GM12878 (cell line): ENCODE measurements at regions not wholly inside any gene's neighbourhood (a gene's known extent, or its start where the extent isn't known, plus 50 kb on each side); places are given as distances from the start of the nearest gene placed in this dataset.

Experiments
- ATAC-seq: fragments of 200-7000 bp; cut with Tn5 transposase; 3 replicates; pipeline ENCODE4 v1.9.1; 2020; ENCODE audit warnings: mild to moderate bottlenecking, moderate library complexity
- BruUV-seq: library from RNA; stranded (reverse); fragments of 400-500 nt; replicated peaks from 2 replicates; lab custom pipeline; 2021; lab: Mats Ljungman, UMichigan
- CTCF ChIA-PET: fragments of 300-600 bp; sonication (Branson Sonifier 250); formaldehyde crosslinking; extraction: SDS; loops from one replicate; lab custom pipeline; 2021; ENCODE audit warnings: inconsistent platforms; lab: Yijun Ruan, JAX
- POLR2A ChIA-PET: fragments of 350-600 bp; formaldehyde crosslinking; extraction: SDS; loops from one replicate; lab custom pipeline; 2021; ENCODE audit warnings: inconsistent platforms; lab: Charles Lee
- RAD21 ChIA-PET: fragments of 300-600 bp; sonication (Branson Sonifier 250); formaldehyde crosslinking; loops from one replicate; lab custom pipeline; 2023; ENCODE audit warnings: antibody characterized with exemption; ENCODE audit not compliant: unreplicated experiment; lab: Charles Lee
- SMC1A ChIA-PET: fragments of 300-600 bp; sonication (Branson Sonifier 250); formaldehyde crosslinking; loops from one replicate; lab custom pipeline; 2023; ENCODE audit not compliant: unreplicated experiment, uncharacterized antibody; lab: Charles Lee
- DNase-seq: peaks from one replicate; pipeline ENCODE4 v3.0.0-alpha.2; 2011; ENCODE audit warnings: low read depth, low spot score
- FAIRE-seq: peaks from 3 replicates; lab custom pipeline; 2011; peaks lifted over from hg19 to GRCh38; lab: Jason Lieb, UNC
- H2AFZ ChIP-seq: 2 replicates; pipeline ENCODE4 v1.6.0; 2011; ENCODE audit warnings: low read depth, low read length, control low read depth; ENCODE audit not compliant: control insufficient read depth
- H3K27ac ChIP-seq: 2 replicates; pipeline ENCODE4 v1.5.1; 2011; ENCODE audit warnings: control low read depth; ENCODE audit not compliant: control insufficient read depth, insufficient read depth
- H3K27me3 ChIP-seq, 2 experiments: replicated peaks in 1 of 2; 2 replicates each; pipeline versions ENCODE4 v1.6.0 to v1.6.1; 2011; ENCODE audit warnings: low read length in 1 of 2; ENCODE audit not compliant: control insufficient read depth in 2 of 2, insufficient read depth in 2 of 2
- H3K36me3 ChIP-seq, 2 experiments: 2 replicates each; pipeline ENCODE4 v1.5.1; 2011; ENCODE audit warnings: low read length in 1 of 2; ENCODE audit not compliant: control insufficient read depth in 2 of 2, insufficient read depth in 2 of 2
- H3K4me1 ChIP-seq: 2 replicates; pipeline ENCODE4 v1.6.1; 2011; ENCODE audit warnings: mild to moderate bottlenecking, low read length, moderate library complexity, mixed read lengths; ENCODE audit not compliant: control insufficient read depth, insufficient read depth
- H3K4me2 ChIP-seq: 2 replicates; pipeline ENCODE4 v1.6.0; 2011; ENCODE audit warnings: control low read depth; ENCODE audit not compliant: control insufficient read depth, insufficient read depth
- H3K4me3 ChIP-seq: fragments of 200-600 bp; sonication (generic); 2 replicates; pipeline ENCODE4 v1.5.1; 2016
- H3K79me2 ChIP-seq: 2 replicates; pipeline ENCODE4 v1.6.0; 2011; ENCODE audit warnings: low read length; ENCODE audit not compliant: control insufficient read depth, insufficient read depth
- H3K9ac ChIP-seq: 2 replicates; pipeline ENCODE4 v1.8.0; 2011; ENCODE audit warnings: low read length, control low read depth, mixed read lengths; ENCODE audit not compliant: control insufficient read depth, insufficient read depth
- H3K9me3 ChIP-seq: replicated peaks from 3 replicates; pipeline ENCODE4 v1.5.1; 2011; ENCODE audit warnings: mild to moderate bottlenecking, low read length; ENCODE audit not compliant: control insufficient read depth, insufficient read depth
- H4K20me1 ChIP-seq: 2 replicates; pipeline ENCODE4 v1.6.0; 2011; ENCODE audit not compliant: control insufficient read depth, insufficient read depth
- MTA2 ChIP-seq: fragments of 450-650 bp; IDR thresholded peaks from 2 replicates; pipeline ENCODE4 v1.6.1; 2016; ENCODE audit warnings: low read depth, mild to moderate bottlenecking, moderate library complexity
- WGBS: methylation state at CpG from one replicate; pipeline ENCODE4 v1.1.6; 2016; ENCODE audit warnings: low lambda C conversion rate; ENCODE audit not compliant: insufficient replicate concordance, insufficient coverage; ENCODE audit errors: missing lambda C conversion rate; 5-methylcytosine and 5-hydroxymethylcytosine counted together
- in situ Hi-C: fragments of 300-500 bp; cut with MboI; formaldehyde crosslinking; loops from 9 replicates; pipeline ENCODE4 v1.14.3; 2018; ENCODE audit warnings: mixed read lengths
- intact Hi-C: fragments of 100-400 bp; cut with micrococcal nuclease; formaldehyde crosslinking; loops from one replicate; pipeline ENCODE4 v1.14.2; 2022; ENCODE audit not compliant: unreplicated experiment
- TF ChIP-seq, protein P1 (sequence below): fragments of 450-650 bp; IDR thresholded peaks from 2 replicates; pipeline ENCODE4 v1.6.1; 2016; ENCODE audit warnings: mild to moderate bottlenecking, moderate library complexity, borderline replicate concordance

DNA sequence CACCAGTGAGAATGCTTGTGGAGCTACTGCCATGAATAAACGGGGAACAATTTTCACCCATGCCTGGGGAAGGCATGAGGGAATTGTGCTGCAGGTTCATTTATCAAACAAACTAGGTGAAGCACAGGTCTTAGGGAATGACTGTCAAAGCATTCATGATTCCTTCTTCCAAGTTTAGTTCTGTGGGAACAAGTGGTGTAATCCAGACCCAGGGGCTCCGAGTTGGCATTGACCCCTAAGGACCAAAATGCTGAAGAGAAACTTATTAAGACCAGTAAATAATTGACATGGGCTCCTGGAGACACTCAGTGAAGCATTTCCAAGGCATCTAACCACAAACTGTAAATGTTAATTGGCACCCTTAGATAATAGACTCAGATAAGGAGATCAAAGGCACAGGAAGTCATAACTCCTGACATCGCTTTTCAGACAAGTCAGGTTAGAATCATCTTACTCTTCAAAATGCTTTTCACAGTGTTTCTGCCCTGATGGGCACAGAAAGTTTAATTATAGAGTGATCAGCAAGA lies 96.9 kb downstream of the SPP2 start:
- no peaks in the 10 kb centered on the region for H4K20me1 ChIP-seq
- no peaks in the 10 kb centered on the region for H3K79me2 ChIP-seq
- H3K4me3 ChIP-seq, result no peak overlapping the region
- H3K4me2 ChIP-seq, result no peak overlapping the region
- H3K27ac ChIP-seq, result no peak overlapping the region
- H2AFZ ChIP-seq, result no peak overlapping the region
- no peak for DNase-seq
- BruUV-seq, result no TSS peak
- H3K9ac ChIP-seq, result no peak overlapping the region
- ChIA-PET RAD21 (interaction anchor here (1.0 kb wide), 1 partner anchor 12 kb away, joined by 3 read pairs; no protein-coding TSS in a partner anchor), SMC1A (no interaction called here), POLR2A (interaction anchor here (0.5 kb wide), 1 partner anchor 10 kb away, joined by 5 read pairs; no protein-coding TSS in a partner anchor), CTCF (no interaction called here)
- 18% methylated on average over 3 of the region's 3 CpGs for WGBS
- no peak for FAIRE-seq
- no peaks in the 10 kb centered on the region for H3K27me3 ChIP-seq
- no peaks in the 10 kb centered on the region for H3K36me3 ChIP-seq
- intact Hi-C loops, result no loop called here
- no peaks in the 10 kb centered on the region for H3K4me1 ChIP-seq
- no peak for ATAC-seq
- peak; percentile 39; the same call in 1 of the 2 replicates for TF ChIP-seq MTA2
- TF ChIP-seq, protein P1, sequence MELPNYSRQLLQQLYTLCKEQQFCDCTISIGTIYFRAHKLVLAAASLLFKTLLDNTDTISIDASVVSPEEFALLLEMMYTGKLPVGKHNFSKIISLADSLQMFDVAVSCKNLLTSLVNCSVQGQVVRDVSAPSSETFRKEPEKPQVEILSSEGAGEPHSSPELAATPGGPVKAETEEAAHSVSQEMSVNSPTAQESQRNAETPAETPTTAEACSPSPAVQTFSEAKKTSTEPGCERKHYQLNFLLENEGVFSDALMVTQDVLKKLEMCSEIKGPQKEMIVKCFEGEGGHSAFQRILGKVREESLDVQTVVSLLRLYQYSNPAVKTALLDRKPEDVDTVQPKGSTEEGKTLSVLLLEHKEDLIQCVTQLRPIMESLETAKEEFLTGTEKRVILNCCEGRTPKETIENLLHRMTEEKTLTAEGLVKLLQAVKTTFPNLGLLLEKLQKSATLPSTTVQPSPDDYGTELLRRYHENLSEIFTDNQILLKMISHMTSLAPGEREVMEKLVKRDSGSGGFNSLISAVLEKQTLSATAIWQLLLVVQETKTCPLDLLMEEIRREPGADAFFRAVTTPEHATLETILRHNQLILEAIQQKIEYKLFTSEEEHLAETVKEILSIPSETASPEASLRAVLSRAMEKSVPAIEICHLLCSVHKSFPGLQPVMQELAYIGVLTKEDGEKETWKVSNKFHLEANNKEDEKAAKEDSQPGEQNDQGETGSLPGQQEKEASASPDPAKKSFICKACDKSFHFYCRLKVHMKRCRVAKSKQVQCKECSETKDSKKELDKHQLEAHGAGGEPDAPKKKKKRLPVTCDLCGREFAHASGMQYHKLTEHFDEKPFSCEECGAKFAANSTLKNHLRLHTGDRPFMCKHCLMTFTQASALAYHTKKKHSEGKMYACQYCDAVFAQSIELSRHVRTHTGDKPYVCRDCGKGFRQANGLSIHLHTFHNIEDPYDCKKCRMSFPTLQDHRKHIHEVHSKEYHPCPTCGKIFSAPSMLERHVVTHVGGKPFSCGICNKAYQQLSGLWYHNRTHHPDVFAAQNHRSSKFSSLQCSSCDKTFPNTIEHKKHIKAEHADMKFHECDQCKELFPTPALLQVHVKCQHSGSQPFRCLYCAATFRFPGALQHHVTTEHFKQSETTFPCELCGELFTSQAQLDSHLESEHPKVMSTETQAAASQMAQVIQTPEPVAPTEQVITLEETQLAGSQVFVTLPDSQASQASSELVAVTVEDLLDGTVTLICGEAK, result no peak
- in situ Hi-C loops, result no loop called here
- H3K9me3 ChIP-seq, result no peaks in the 10 kb centered on the region
